Kasumi-1 (cell line): ENCODE measurements at regions not wholly inside any gene's neighbourhood (a gene's known extent, or its start where the extent isn't known, plus 50 kb on each side); places are given as distances from the start of the nearest gene placed in this dataset.

Experiments used
- DNase-seq, 2 experiments: peaks; one replicate each; lab custom pipeline; 2025; lab: John Stamatoyannopoulos, UW

- DNase-seq, result no peak
These were observed 83.5 kb upstream of the RGMB start for GRCh38 chr5:98690002-98690401.

GRCh38 chr5:98694902-98695301 lies 78.6 kb upstream of the RGMB start:
- no peak for DNase-seq

GRCh38 chr5:98698359-98698758 lies 75.1 kb upstream of the RGMB start:
- DNase-seq, result no peak

- no peak for DNase-seq
These were observed 72.7 kb upstream of the RGMB start for GRCh38 chr5:98700730-98701129.

- no peak for DNase-seq
These were observed 67.6 kb upstream of the RGMB start for GRCh38 chr5:98705841-98706240.

GRCh38 chr5:98709681-98710080 lies 63.8 kb upstream of the RGMB start:
- DNase-seq, result no peak

- DNase-seq, result no peak
These were observed 60.4 kb upstream of the RGMB start for GRCh38 chr5:98713027-98713426.

GRCh38 chr5:98713856-98714255 lies 59.6 kb upstream of the RGMB start:
- DNase-seq, result no peak

GRCh38 chr5:98714710-98715288 lies 58.7 kb upstream of the RGMB start:
- DNase-seq, result no peak

GRCh38 chr5:98721231-98721928 lies 52.1 kb upstream of the RGMB start:
- DNase-seq, result no peak

- no peak for DNase-seq
These were observed 51.3 kb upstream of the RGMB start for GRCh38 chr5:98722188-98722587.

GRCh38 chr5:98723061-98723460 lies 50.4 kb upstream of the RGMB start:
- DNase-seq, result no peak
